MCF 10A (cell line): ENCODE measurements at regions not wholly inside any gene's neighbourhood (a gene's known extent, or its start where the extent isn't known, plus 50 kb on each side); places are given as distances from the start of the nearest gene placed in this dataset.

ENCODE experiments used
- BruUV-seq: library from RNA; stranded (reverse); fragments of 400-500 nt; replicated peaks from 2 replicates; lab custom pipeline; 2021; lab: Mats Ljungman, UMichigan
- CTCF ChIA-PET: fragments of 300-600 bp; sonication (Branson Sonifier 250); formaldehyde crosslinking; extraction: SDS; loops from one replicate; lab custom pipeline; 2021; ENCODE audit warnings: antibody characterized with exemption, inconsistent platforms; lab: Yijun Ruan, JAX
- POLR2A ChIA-PET: fragments of 300-600, 350-650 bp; sonication (Branson Sonifier 250); formaldehyde crosslinking; extraction: SDS; loops from one replicate; lab custom pipeline; 2020; ENCODE audit warnings: antibody characterized with exemption, inconsistent platforms; lab: Yijun Ruan, JAX
- DNase-seq: peaks from one replicate; pipeline ENCODE4 v3.0.0-alpha.2; 2018; ENCODE audit not compliant: unreplicated experiment
- H3K27ac Mint-ChIP-seq: one replicate; pipeline ENCODE4 v1.8.0; 2022; ENCODE audit warnings: mild to moderate bottlenecking, low read depth, mixed read lengths; ENCODE audit not compliant: unreplicated experiment
- H3K27me3 Mint-ChIP-seq: one replicate; pipeline ENCODE4 v1.8.0; 2022; ENCODE audit warnings: mixed read lengths; ENCODE audit not compliant: insufficient read depth, unreplicated experiment
- H3K36me3 Mint-ChIP-seq: one replicate; pipeline ENCODE4 v1.8.0; 2022; ENCODE audit warnings: mild to moderate bottlenecking, moderate library complexity, mixed read lengths; ENCODE audit not compliant: insufficient read depth, unreplicated experiment
- H3K4me1 Mint-ChIP-seq: one replicate; pipeline ENCODE4 v1.8.0; 2022; ENCODE audit warnings: mixed read lengths; ENCODE audit not compliant: insufficient read depth, unreplicated experiment
- H3K4me3 Mint-ChIP-seq: one replicate; pipeline ENCODE4 v1.8.0; 2022; ENCODE audit warnings: mild to moderate bottlenecking, moderate library complexity, mixed read lengths; ENCODE audit not compliant: unreplicated experiment
- H3K9me3 Mint-ChIP-seq: one replicate; pipeline ENCODE4 v1.8.0; 2022; ENCODE audit warnings: mixed read lengths; ENCODE audit not compliant: unreplicated experiment
- CTCF ChIP-seq: fragments of 200-600 bp; IDR thresholded peaks from one replicate; pipeline ENCODE4 v1.8.0; 2022; ENCODE audit warnings: antibody characterized with exemption, mild to moderate bottlenecking; ENCODE audit not compliant: unreplicated experiment
- intact Hi-C: fragments of 100-400 bp; cut with micrococcal nuclease; formaldehyde crosslinking; loops from 2 replicates; pipeline ENCODE4 v1.14.1; 2022

- POLR2A ChIA-PET, result no interaction called here
Measured at GRCh38 chr10:36479073-36479472, 646.3 kb upstream of the ANKRD30A start.

GRCh38 chr10:36476399-36476798 lies 649.0 kb upstream of the ANKRD30A start:
- no peak for TF ChIP-seq CTCF
- Mint-ChIP-seq H3K9me3 (no peaks in the 10 kb centered on the region), H3K4me1 (no peaks in the 10 kb centered on the region), H3K27me3 (no peaks in the 10 kb centered on the region), H3K27ac (peak overlapping the region; percentile 19), H3K36me3 (no peaks in the 10 kb centered on the region), H3K4me3 (no peak overlapping the region)
- BruUV-seq, result no TSS peak
- CTCF ChIA-PET, result no interaction called here
- intact Hi-C loops, result no loop called here
- POLR2A ChIA-PET, result no interaction called here
- no peak for DNase-seq

More at GRCh38 chr10:36479073-36479472, 646.3 kb upstream of the ANKRD30A start:
- CTCF ChIA-PET, result no interaction called here
- DNase-seq, result no peak
- H3K27me3 Mint-ChIP-seq, result no peaks in the 10 kb centered on the region
- no peaks in the 10 kb centered on the region for H3K4me1 Mint-ChIP-seq
- TF ChIP-seq CTCF, result no peak
- no peak overlapping the region for H3K4me3 Mint-ChIP-seq
- no peaks in the 10 kb centered on the region for H3K9me3 Mint-ChIP-seq
- no TSS peak for BruUV-seq
- intact Hi-C loops, result no loop called here
- no peak overlapping the region for H3K27ac Mint-ChIP-seq
- H3K36me3 Mint-ChIP-seq, result no peaks in the 10 kb centered on the region

GRCh38 chr10:36475746-36476145 lies 649.7 kb upstream of the ANKRD30A start:
- CTCF ChIA-PET, result no interaction called here
- H3K27ac Mint-ChIP-seq, result peak overlapping the region; percentile 19

GRCh38 chr10:36474456-36474855 lies 650.9 kb upstream of the ANKRD30A start:
- DNase-seq, result no peak
- Mint-ChIP-seq H3K27ac (no peak overlapping the region), H3K27me3 (no peaks in the 10 kb centered on the region), H3K36me3 (no peaks in the 10 kb centered on the region), H3K4me3 (no peak overlapping the region), H3K9me3 (no peaks in the 10 kb centered on the region), H3K4me1 (peaks cover 7% of the 10 kb centered on the region)
- BruUV-seq, result no TSS peak
- intact Hi-C loops, result no loop called here
- POLR2A ChIA-PET, result no interaction called here
- no peak for TF ChIP-seq CTCF
- CTCF ChIA-PET, result interaction anchor here (0.7 kb wide), 1 partner anchor 25 kb away, joined by 3 read pairs; no protein-coding TSS in a partner anchor

More at GRCh38 chr10:36475746-36476145, 649.7 kb upstream of the ANKRD30A start:
- intact Hi-C loops, result no loop called here
- no peak overlapping the region for H3K4me3 Mint-ChIP-seq
- no peaks in the 10 kb centered on the region for H3K36me3 Mint-ChIP-seq
- DNase-seq, result no peak
- BruUV-seq, result no TSS peak
- no peaks in the 10 kb centered on the region for H3K9me3 Mint-ChIP-seq
- POLR2A ChIA-PET, result no interaction called here
- H3K27me3 Mint-ChIP-seq, result no peaks in the 10 kb centered on the region
- TF ChIP-seq CTCF, result no peak
- no peaks in the 10 kb centered on the region for H3K4me1 Mint-ChIP-seq
